Gastroesophageal sphincter (tissue), 3 donors: ENCODE measurements at regions not wholly inside any gene's neighbourhood (a gene's known extent, or its start where the extent isn't known, plus 50 kb on each side); places are given as distances from the start of the nearest gene placed in this dataset.

Source experiments
- CTCF ChIP-seq, 4 experiments: fragments of 200-600 bp in 2 of 4; fragments of 450-650 bp in 2 of 4; sonication (generic) in 1 of 4; IDR thresholded peaks; one replicate each; pipeline ENCODE4 v1.5.1; 2017 to 2019; ENCODE audit warnings: antibody characterized with exemption in 4 of 4, mild to moderate bottlenecking in 2 of 4, moderate library complexity in 2 of 4
- EP300 ChIP-seq: sonication (generic); formaldehyde crosslinking; IDR thresholded peaks from one replicate; pipeline ENCODE4 v1.6.1; 2017; ENCODE audit warnings: antibody characterized with exemption, mild to moderate bottlenecking
- POLR2AphosphoS5 ChIP-seq: sonication (generic); formaldehyde crosslinking; IDR thresholded peaks from one replicate; pipeline ENCODE4 v1.6.1; 2017; ENCODE audit warnings: antibody characterized with exemption

- TF ChIP-seq CTCF (IDR thresholded peaks at IDR 0.05) (no peak), POLR2AphosphoS5 (no peak), EP300 (no peak)
Observed at GRCh38 chr9:33687779-33688178, 107.6 kb upstream of the PRSS3 start.
